HG03378 (cell line): ENCODE measurements at regions not wholly inside any gene's neighbourhood (a gene's known extent, or its start where the extent isn't known, plus 50 kb on each side); places are given as distances from the start of the nearest gene placed in this dataset.

Experiments used
- ATAC-seq: cut with Tn5 transposase; IDR thresholded peaks from one replicate; pipeline ENCODE4 v1.9.1; 2021; ENCODE audit warnings: mild to moderate bottlenecking, moderate library complexity; ENCODE audit not compliant: unreplicated experiment

GRCh38 chr2:226233388-226233787 is 566.2 kb downstream of the IRS1 start:
- ATAC-seq = no peak

- no peak for ATAC-seq
Measured at GRCh38 chr2:226228080-226228479, 571.5 kb downstream of the IRS1 start.

DNA sequence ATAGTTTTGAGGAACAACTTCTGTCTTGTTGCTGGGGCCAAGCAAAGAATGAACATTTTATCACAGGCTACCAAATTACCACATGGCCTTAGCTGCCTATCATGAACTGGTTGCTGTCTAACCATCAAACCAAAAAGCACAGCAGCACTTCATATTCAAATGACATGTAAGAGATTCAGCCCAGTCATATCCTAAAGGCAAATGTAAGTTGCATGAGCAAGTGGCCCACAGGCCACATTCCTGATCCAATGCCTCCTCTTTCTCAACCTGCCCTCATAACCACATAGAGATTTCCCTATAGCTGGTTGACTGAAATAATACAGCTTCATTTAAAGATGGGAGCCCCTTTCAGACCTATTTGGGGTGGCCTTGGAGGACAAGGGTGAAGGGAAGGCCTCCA is 572.3 kb downstream of the IRS1 start:
- ATAC-seq = no peak

DNA sequence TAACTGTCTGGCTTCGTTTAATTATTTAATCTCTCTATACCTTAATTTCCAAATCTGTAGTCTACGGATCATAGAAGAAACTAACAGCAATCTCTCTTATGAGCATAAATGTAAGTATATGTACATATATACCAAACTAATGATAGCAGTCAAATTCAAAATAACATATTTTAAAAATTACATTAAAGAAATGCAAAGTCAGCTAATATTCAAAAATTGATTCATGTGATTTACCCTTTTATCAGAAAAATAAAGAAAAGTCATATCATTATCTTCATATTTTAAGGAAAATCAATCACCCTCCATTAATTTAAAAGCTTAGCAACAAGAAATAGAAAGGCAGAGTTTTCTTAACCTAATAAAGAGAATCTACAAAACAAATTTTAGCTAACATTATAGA is 575.9 kb downstream of the IRS1 start:
- ATAC-seq = no peak

DNA sequence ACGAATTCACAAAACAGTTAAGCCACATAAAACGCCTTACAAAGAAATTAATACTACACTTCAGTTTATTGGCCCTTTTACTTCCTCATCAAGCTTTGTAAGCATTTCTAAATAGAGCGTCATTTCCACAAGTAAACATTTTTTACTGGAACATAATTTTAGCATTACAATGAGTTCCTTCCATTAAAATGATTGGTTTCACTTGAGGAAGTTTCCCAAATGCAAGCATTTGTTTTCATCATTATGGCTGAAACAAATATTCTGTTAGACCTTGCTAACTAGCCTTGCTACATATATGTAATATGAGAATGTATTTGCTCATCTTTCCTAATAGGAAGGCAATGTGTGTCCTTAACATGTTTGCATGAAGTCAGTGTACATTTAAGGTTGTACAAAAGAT is 579.1 kb downstream of the IRS1 start:
- ATAC-seq = no peak

DNA sequence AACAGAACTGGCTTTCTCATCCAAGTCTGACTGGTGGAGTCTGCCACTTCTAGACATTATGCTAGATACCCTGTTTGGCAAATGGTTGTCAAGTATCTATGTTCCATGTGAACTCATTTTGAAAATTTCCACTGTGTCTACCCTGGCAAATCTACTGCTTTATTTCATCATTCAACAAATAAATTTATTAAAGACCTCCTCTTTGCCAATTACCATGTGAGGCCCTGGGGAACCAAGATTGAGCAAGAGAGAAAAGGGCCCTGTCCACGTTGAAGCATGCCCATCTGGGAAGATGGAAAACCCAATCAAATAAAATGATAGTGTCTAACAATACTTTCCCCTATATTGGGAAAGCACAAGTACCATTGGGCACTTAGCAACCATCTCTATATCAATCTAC is 582.4 kb downstream of the IRS1 start:
- no peak for ATAC-seq

DNA sequence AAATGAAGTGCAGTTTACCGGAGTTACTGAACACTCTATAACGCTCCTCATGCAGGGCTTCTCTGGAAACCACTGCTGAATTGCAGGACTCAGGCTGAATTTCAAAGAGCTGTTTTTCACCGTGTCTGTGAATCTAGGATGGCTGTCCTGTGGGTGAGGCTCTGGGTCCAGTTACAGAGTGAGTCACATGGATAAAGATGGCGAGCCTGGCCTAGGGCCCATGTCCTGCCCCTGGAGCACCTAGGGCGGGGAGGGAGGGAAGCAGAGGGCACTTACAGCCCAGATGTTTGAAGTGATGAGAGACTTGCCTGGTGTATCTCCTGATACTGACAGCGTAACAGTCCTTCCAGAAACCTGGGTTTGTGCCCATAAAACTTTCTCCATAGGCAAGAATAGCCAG is 583.0 kb downstream of the IRS1 start:
- ATAC-seq = no peak

DNA sequence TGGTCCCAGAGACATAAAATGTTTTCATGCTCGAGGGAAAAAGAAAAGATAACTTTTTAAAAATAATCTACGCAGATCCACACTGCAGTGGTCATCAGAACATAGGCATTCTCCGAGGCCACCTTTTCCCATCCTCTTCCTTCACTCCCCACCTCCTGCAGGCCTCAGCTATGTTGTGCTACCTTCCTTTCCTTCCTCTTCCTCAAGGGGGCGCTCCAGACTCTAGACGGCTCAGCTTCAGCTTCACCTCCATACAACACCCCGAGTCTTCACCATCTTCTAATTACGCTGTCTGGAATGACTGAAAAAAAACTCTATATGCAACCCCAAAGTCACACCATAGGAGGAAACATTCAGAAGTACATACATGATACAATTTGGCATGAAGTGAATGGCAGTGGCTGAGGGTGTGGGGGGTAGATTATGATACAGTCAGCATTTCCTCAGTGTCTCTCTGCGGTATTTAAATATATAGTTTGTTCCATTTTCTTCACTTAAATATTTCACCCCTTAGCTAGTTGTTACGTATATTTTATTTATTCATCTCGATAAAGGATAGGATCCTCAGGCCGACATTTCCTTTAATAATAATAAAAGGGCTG is 583.6 kb downstream of the IRS1 start:
- peak; percentile 89 for ATAC-seq

DNA sequence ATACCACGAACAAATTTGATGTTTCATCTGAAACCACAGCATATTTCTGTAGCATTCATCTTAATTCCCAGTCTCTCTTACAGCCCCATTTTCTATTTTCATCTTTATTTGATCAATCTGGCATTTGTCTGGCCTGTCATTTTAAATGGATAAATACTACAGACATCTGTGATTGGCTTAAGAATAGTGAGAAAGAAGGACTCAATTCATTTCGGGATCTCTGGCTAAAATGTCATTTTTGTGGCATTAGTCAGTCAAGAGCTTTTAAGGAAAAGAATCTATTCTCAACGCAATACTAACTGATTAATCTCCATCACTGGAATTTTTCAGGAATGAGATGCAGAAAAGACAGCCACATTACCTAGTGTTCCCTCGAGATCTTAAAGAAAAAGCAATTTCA is 585.9 kb downstream of the IRS1 start:
- no peak for ATAC-seq

- no peak for ATAC-seq
Measured at GRCh38 chr2:226211439-226211838, 588.2 kb downstream of the IRS1 start.

- ATAC-seq = no peak
Measured at GRCh38 chr2:226208726-226209125, 590.9 kb downstream of the IRS1 start.

- no peak for ATAC-seq
Measured at GRCh38 chr2:226207671-226208070, 591.9 kb downstream of the IRS1 start.

GRCh38 chr2:226199555-226199954 is 600.1 kb downstream of the IRS1 start:
- no peak for ATAC-seq

DNA sequence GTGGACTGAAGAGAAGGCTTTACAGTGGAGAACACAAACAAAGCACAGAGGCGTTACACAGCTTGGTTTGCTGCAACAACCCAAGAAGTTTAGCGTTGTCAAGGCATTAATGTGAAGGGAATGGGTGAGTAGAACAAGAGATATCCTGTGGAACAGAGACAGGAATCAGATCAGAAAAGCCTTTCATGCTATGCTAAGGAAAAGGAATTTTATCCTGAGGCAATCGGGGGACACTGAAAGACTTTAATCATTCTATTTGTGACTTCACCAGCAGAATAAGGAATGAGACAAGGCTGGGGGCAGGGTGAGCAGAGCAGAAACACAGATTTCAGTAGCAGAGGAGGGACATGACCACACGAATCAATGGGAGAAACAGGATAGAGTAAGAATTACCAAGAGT is 600.7 kb downstream of the IRS1 start:
- ATAC-seq = no peak

GRCh38 chr2:226190479-226191252 is 609.0 kb downstream of the IRS1 start:
- no peak for ATAC-seq

- no peak for ATAC-seq
Measured at GRCh38 chr2:226189061-226189460, 610.6 kb downstream of the IRS1 start.

GRCh38 chr2:226187616-226188015 is 612.0 kb downstream of the IRS1 start:
- no peak for ATAC-seq

- ATAC-seq = no peak
Measured at GRCh38 chr2:226187156-226187555, 612.5 kb downstream of the IRS1 start.

GRCh38 chr2:226185616-226186211 is 613.9 kb downstream of the IRS1 start:
- no peak for ATAC-seq

DNA sequence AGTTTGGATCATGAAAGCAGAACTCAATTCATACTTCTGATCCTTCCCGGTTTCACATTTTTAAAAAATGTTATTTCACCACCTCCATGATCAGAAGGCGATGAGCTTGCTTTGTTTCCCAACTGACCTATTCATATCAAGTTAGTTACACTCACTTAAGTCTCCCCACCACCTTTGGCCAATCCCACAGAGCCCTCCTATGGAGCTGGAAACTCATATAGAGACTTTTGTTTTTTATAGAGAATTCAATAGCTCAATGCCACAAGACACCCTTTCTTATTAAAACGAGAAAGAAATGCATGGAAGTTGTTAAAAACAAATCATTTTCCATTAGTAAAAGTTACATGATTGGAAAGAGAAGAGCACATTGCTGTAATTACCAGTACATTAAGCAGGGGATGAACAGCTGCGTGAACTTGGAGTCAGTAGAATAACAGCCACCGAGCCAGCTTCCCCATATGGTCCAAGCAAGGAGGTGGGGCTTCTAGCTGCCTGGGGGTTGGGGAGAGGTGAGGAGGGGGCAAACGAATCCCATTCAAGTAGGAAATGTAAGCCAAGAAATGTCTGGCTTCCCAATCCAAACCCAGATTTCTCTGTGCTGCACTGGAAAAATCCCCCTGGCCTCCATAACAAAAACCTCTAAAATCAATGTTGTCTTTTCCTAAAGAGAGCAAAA is 614.5 kb downstream of the IRS1 start:
- no peak for ATAC-seq

GRCh38 chr2:226184540-226184939 is 615.1 kb downstream of the IRS1 start:
- ATAC-seq = no peak

- ATAC-seq = no peak
Measured at GRCh38 chr2:226183550-226183949, 616.1 kb downstream of the IRS1 start.
